ENCODE measurements at regions not wholly inside any gene's neighbourhood (a gene's known extent, or its start where the extent isn't known, plus 50 kb on each side); places are given as distances from the start of the nearest gene placed in this dataset.
"Not testable (repeated sequence)": the region's sequence is repeated elsewhere in the genome, so short reads cannot be mapped to it uniquely, and the experiment has no call there.

- Mint-ChIP-seq H3K36me3 (ENCODE audit: low read depth) (no peaks in the 10 kb centered on the region), H3K4me3 (no peak overlapping the region), H3K9me3 (peaks cover 14% of the 10 kb centered on the region), H3K27ac (no peak overlapping the region), H3K27me3 (peaks cover 12% of the 10 kb centered on the region), H3K4me1 (ENCODE audit: low read depth) (no peaks in the 10 kb centered on the region)
- intact Hi-C loops (cut with micrococcal nuclease) = no loop called here
- TF ChIP-seq, protein P1, sequence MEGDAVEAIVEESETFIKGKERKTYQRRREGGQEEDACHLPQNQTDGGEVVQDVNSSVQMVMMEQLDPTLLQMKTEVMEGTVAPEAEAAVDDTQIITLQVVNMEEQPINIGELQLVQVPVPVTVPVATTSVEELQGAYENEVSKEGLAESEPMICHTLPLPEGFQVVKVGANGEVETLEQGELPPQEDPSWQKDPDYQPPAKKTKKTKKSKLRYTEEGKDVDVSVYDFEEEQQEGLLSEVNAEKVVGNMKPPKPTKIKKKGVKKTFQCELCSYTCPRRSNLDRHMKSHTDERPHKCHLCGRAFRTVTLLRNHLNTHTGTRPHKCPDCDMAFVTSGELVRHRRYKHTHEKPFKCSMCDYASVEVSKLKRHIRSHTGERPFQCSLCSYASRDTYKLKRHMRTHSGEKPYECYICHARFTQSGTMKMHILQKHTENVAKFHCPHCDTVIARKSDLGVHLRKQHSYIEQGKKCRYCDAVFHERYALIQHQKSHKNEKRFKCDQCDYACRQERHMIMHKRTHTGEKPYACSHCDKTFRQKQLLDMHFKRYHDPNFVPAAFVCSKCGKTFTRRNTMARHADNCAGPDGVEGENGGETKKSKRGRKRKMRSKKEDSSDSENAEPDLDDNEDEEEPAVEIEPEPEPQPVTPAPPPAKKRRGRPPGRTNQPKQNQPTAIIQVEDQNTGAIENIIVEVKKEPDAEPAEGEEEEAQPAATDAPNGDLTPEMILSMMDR (IDR thresholded peaks at IDR 0.05) = no peak
- CTCF ChIA-PET = no interaction called here
- ATAC-seq = no peak
- POLR2A ChIA-PET = no interaction called here
- no peak for DNase-seq
Measured at GRCh38 chr2:19617257-19617848, 258.9 kb upstream of the OSR1 start.

- H3K4me1 Mint-ChIP-seq (ENCODE audit: low read depth); DNase-seq; POLR2A ChIA-PET; ATAC-seq; H3K4me3 Mint-ChIP-seq; CTCF ChIA-PET; H3K27me3 Mint-ChIP-seq; H3K36me3 Mint-ChIP-seq (ENCODE audit: low read depth); intact Hi-C loops (cut with micrococcal nuclease); H3K27ac Mint-ChIP-seq: not testable (repeated sequence)
- H3K9me3 Mint-ChIP-seq = peaks cover 14% of the 10 kb centered on the region
Measured at GRCh38 chr2:19615402-19615801, 257.0 kb upstream of the OSR1 start.

DNA sequence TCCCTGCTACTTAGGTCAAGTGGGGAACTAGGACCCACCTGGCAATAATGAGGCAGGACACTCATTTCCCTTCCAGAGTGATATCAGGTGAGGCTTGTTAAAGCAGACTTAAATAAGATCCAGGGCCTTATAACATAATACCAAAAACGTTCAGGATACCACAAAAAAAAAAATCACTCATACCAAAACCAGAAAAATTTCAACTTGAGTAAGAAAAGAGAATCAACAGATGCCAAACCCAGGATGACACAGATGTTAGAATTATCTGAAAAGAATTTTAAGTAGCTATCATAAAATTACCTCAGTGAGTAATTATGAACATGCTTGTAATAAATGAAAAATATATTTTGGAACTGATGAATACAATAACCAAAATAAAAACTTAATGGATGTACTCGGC is 255.6 kb upstream of the OSR1 start:
- TF ChIP-seq, protein P1 (IDR thresholded peaks at IDR 0.05) = no peak
- peaks cover 14% of the 10 kb centered on the region for H3K9me3 Mint-ChIP-seq

DNA sequence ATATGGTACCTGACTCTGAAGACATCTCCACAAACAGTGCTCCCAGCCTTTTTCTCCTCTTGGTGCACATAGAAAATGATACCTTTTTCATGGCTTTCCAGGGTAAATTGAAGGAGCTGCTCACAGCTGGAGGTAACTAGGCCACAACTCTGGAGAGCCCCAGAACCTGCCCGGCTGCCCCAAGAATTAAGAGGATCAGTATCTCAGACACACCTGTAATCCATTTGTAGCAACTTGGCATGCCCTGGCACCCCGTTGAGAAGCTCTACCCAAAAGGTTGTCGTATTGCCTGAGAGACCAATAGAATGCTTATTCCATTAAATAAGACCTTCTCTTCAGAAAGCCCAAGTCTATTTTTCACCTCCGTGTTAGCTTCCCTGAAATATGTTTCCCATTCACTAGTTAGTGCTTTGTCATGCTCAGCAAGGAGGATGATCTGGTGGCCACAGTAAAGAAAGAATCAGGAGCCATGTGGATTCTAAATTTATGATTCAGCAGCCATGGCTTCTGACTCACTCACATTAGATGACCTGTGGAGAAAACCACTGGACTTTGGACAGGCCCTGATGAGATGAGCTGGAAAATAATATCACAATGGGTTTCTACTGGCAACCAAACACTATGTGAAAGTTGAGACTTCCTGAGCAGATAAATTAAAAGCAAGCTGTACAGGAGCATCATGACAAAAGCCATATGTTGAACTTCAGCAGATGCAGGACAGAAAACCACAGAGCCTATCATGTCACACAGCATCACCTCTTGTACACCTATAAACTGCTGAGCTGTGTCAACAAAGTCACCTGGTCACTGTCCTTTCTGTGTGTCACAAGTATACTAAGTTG is 253.3 kb upstream of the OSR1 start:
- H3K9me3 Mint-ChIP-seq = peaks cover 14% of the 10 kb centered on the region
- ChIA-PET CTCF (no interaction called here), POLR2A (no interaction called here)
- TF ChIP-seq, protein P1 (IDR thresholded peaks at IDR 0.05) = no peak
- peaks cover 2% of the 10 kb centered on the region for H3K27me3 Mint-ChIP-seq
- no peak overlapping the region for H3K4me3 Mint-ChIP-seq
- ATAC-seq = no peak
- no peaks in the 10 kb centered on the region for H3K4me1 Mint-ChIP-seq (ENCODE audit: low read depth)
- no peak for DNase-seq
- no peaks in the 10 kb centered on the region for H3K36me3 Mint-ChIP-seq (ENCODE audit: low read depth)
- intact Hi-C loops (cut with micrococcal nuclease) = no loop called here
- H3K27ac Mint-ChIP-seq = no peak overlapping the region

More for the DNA sequence above, 255.6 kb upstream of the OSR1 start:
- H3K27me3 Mint-ChIP-seq = peaks cover 4% of the 10 kb centered on the region
- ChIA-PET POLR2A (no interaction called here), CTCF (no interaction called here)
- H3K4me1 Mint-ChIP-seq (ENCODE audit: low read depth) = no peaks in the 10 kb centered on the region
- H3K4me3 Mint-ChIP-seq = no peak overlapping the region
- intact Hi-C loops (cut with micrococcal nuclease) = no loop called here
- DNase-seq (no peak), ATAC-seq (no peak)
- H3K27ac Mint-ChIP-seq = no peak overlapping the region
- no peaks in the 10 kb centered on the region for H3K36me3 Mint-ChIP-seq (ENCODE audit: low read depth)

DNA sequence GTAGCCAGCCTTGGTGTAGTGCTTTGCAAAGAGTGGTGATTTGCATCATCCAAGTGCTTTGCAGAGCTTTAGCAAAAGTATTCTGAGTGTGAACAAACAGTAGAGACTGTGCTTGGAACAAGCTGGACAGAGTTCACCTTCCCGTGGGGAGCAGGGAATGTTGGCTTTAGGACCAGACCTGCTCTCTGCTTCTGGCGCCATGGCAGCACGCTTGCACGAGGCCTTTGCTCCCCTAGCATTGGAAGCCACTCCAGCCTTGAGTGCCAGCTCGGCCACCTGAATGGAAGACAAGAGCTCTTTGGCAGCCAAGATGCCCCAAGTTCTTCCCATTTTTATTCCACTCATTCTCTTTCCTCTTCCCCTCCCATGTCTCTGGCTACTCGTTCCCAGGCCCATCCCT is 250.8 kb upstream of the OSR1 start:
- intact Hi-C loops (cut with micrococcal nuclease) = no loop called here
- Mint-ChIP-seq H3K27me3 (peaks cover 5% of the 10 kb centered on the region), H3K27ac (no peak overlapping the region), H3K36me3 (ENCODE audit: low read depth) (no peaks in the 10 kb centered on the region), H3K4me3 (no peak overlapping the region), H3K9me3 (peaks cover under 1% of the 10 kb centered on the region), H3K4me1 (ENCODE audit: low read depth) (no peaks in the 10 kb centered on the region)
- ATAC-seq (no peak), DNase-seq (no peak)
- TF ChIP-seq, protein P1 (IDR thresholded peaks at IDR 0.05) = no peak
- ChIA-PET POLR2A (interaction anchor here (0.6 kb wide), 1 partner anchor 1369 kb away, joined by 3 read pairs; no protein-coding TSS in a partner anchor), CTCF (no interaction called here)
